ENCODE measurements at regions not wholly inside any gene's neighbourhood (a gene's known extent, or its start where the extent isn't known, plus 50 kb on each side); places are given as distances from the start of the nearest gene placed in this dataset.

DNA sequence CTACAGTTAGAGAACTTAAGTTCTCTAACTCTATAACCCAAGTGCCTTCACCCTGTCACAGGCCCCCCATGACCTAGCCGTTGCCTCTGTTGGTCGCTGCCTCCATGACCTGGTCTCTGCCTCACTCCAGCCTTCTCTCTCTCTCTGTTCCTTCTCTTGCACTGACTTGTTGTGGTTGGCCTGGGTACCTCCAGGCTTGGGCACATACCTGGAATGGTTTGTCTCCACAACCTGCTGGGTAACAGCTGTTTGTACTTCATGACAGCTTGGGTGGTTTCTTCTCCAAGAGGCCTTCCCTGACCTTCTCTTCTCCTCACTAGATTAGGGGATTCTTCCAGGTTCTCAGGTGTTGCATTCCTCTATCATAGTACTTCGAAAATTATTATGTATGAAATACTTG, 371.6 kb upstream of the USP24 start:
- no peak for DNase-seq

DNA sequence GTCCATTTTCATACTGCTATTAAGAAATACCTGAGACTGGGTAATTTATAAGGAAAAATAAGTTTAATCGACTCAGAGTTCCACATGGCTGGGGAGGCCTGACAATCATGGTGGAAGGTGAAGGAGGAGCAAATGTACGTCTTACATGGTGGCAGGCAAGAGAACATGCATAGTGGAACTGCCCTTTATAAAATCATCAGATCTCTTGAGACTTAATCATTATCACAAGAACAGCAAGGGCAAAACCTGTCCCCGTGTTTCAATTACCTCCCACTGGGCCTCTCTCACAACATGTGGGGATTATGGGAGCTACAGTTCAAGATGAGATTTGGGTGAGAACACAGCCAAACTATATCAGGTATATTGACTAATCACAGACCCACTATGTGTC, 370.2 kb upstream of the USP24 start:
- no peak for DNase-seq

GRCh38 chr1:55584526-55585401, 369.6 kb upstream of the USP24 start:
- DNase-seq = no peak

GRCh38 chr1:55582084-55582483, 366.9 kb upstream of the USP24 start:
- DNase-seq = no peak

- DNase-seq = no peak
These were observed 365.7 kb upstream of the USP24 start for GRCh38 chr1:55580845-55581332.

- DNase-seq = no peak
These were observed 364.3 kb upstream of the USP24 start for GRCh38 chr1:55579332-55580001.

DNA sequence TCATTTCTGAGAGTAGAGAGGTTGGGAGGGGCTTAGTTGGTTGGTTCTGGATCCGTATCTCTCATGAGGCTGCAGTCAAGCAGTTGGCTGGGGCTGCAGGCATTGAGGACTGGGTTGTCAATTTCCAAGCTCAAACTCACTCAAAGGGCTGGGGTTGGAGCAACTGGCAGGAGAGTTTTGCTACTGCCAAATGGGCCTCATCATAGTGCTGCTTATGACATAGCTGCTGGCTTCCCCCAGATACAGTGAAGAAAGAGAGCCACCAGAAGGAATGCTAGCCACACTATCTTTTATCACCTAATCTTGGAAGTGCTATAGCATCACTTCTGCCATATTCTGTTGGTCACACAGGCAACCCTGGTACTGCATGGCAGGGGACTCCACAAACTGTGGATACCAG, 363.5 kb upstream of the USP24 start:
- no peak for DNase-seq

- no peak for DNase-seq
These were observed 360.6 kb upstream of the USP24 start for GRCh38 chr1:55575571-55576279.

GRCh38 chr1:55574691-55575225, 359.6 kb upstream of the USP24 start:
- no peak for DNase-seq

GRCh38 chr1:55572878-55573734, 357.9 kb upstream of the USP24 start:
- DNase-seq = no peak

DNA sequence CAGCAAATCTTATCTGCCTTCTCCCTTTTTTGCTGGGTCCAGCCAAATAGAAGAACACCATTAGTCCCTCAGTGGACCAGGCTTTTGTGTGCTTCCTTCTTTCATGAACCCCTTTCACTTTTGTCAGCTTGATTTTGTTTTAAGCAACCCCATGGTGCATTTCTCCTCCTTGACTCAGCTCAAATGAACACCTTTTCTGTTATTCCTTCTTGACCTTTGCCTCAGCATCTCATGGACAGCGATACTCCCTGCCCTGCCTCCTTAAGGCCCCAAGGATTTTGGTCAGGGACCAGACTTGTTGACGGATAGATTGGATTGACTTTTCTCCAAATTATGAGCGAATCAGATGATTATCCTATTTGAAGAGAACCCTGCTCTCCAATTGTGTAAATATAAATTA, 356.6 kb upstream of the USP24 start:
- DNase-seq = no peak

GRCh38 chr1:55569417-55569816, 354.3 kb upstream of the USP24 start:
- DNase-seq = no peak

DNA sequence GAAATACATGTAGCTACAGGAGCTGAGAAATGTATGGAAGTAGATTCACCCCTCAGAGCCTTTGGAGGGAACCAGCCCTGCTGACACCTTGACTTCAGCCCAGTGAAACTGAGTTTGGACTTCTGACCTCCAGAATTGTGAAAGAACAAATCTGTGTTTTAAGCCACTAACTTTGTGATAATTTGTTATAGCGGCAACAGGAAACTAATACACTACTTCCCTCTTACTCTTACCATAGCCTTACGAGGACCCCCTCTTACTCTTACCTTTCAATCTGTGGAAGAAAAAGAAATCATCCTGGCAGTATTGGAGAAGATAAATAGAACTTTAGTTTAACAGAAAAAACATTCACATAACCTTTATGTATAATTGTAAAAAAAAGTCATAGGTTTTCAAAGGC, 353.6 kb upstream of the USP24 start:
- DNase-seq = no peak

- DNase-seq = no peak
These were observed 345.1 kb upstream of the USP24 start for GRCh38 chr1:55560266-55560665.

DNA sequence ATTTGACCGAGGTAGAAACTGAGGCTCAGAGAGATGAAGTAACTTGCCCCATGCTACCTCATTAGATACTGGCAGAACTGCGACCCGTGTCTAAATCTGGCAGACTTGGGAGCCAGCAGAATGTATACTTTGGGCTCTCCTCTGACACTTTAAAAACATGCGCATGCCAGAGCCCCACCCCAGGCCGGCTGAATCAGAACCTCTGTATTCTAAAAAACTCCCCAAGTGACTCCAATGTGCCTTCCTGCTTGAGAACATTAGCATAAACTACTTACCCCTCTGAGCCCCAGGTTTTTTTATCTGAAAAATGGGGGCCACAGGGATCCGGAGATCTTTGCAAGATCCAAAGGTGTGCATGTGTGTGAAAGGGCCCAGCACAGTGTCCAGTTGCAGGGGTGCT, 344.7 kb upstream of the USP24 start:
- no peak for DNase-seq

GRCh38 chr1:55559161-55559611, 344.0 kb upstream of the USP24 start:
- no peak for DNase-seq

GRCh38 chr1:55558515-55558914, 343.4 kb upstream of the USP24 start:
- no peak for DNase-seq

- no peak for DNase-seq
These were observed 341.0 kb upstream of the USP24 start for GRCh38 chr1:55555956-55556725.

DNA sequence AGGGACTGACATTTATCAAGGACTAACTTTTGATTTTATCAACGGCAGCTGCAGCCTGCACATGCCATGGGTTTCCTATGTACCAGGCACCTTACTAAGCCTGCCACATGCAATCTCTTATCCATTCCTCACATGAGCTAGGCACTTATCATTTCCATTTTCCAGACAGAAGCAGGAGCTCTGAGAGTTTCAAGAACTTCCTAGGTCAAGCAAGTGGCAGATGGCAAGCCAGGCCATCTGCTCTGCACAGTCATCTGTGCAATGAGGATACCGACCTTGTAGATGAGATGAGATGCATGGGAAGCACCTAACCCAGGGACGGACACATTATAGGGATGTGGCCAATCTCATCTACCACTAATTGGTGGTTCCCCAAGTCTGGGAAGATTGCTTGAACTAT, 339.4 kb upstream of the USP24 start:
- DNase-seq = no peak

DNA sequence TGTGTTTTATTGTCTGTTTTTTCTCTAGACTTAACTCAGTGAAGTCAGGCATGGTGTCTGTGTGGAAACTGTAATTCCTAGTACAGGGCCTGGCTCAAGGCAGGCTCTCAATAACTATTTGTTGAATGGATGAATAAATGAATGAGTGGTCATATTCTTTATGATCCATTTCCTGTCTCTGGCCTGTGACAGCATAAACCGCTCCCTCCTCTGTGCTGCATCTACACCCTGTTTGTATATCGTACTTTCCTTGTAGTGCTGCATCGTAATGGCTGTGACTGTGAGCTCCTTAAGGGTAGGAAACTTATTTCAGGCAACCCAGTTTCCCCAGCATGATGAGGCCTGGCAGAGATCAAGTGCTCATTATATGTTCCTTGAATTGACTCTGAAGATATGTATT, 337.5 kb upstream of the USP24 start:
- DNase-seq = no peak

- no peak for DNase-seq
These were observed 332.2 kb upstream of the USP24 start for GRCh38 chr1:55547405-55547804.

DNA sequence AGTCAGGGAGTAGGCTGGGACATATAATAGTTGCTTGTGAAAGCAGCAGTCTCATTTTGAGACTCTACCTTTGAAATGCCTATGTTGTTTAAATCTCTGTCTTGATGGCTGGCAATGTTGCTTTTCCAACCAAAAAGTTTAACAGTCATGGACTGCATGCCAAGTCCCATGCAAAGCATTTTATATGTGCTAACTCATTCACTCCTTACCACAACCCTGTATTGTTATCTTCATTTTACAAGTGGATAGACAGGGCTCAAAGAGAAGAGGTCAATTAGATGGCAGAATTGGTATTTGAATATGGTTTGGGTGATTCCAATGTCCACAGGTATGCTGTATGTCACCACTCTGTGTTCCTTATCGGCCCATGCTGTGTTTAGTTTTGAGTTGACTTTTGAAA, 331.4 kb upstream of the USP24 start:
- DNase-seq = no peak

All from stimulated activated CD4-positive, alpha-beta T cell treated with anti-CD3 and anti-CD28 coated beads, Interleukin-4, amount 100 ng/mL, for 4 hours (primary cell).